Spinal cord (tissue), 9 donors: ENCODE measurements at regions not wholly inside any gene's neighbourhood (a gene's known extent, or its start where the extent isn't known, plus 50 kb on each side); places are given as distances from the start of the nearest gene placed in this dataset.

Experiments
- DNase-seq, 6 donors: peaks; one replicate each; pipeline versions ENCODE4 v3.0.0 to v3.0.0-alpha.2; 2013 to 2015; ENCODE audit warnings: low spot score in 6 of 6, low read depth in 4 of 6
- H3K27ac ChIP-seq: one replicate; pipeline ENCODE4 v1.5.1; 2013; ENCODE audit warnings: low read depth, low read length, control low read depth
- H3K27me3 ChIP-seq: one replicate; pipeline ENCODE4 v1.6.1; 2013; ENCODE audit warnings: low read length; ENCODE audit not compliant: control insufficient read depth, insufficient read depth
- H3K36me3 ChIP-seq: one replicate; pipeline ENCODE4 v1.6.1; 2013; ENCODE audit warnings: low read length; ENCODE audit not compliant: control insufficient read depth, insufficient read depth
- H3K4me1 ChIP-seq: one replicate; pipeline ENCODE4 v1.6.1; 2013; ENCODE audit warnings: low read length; ENCODE audit not compliant: control insufficient read depth, insufficient read depth
- H3K4me3 ChIP-seq: one replicate; pipeline ENCODE4 v1.5.1; 2013; ENCODE audit warnings: low read depth, low read length, control low read depth
- H3K9me3 ChIP-seq: one replicate; pipeline ENCODE4 v1.6.1; 2013; ENCODE audit warnings: low read length; ENCODE audit not compliant: control insufficient read depth, insufficient read depth
- WGBS: methylation state at CpG from one replicate; pipeline ENCODE4 v1.1.5; 2013; ENCODE audit warnings: missing lambda C conversion rate; ENCODE audit not compliant: insufficient coverage; 5-methylcytosine and 5-hydroxymethylcytosine counted together
- donor health status: healthy.

DNA sequence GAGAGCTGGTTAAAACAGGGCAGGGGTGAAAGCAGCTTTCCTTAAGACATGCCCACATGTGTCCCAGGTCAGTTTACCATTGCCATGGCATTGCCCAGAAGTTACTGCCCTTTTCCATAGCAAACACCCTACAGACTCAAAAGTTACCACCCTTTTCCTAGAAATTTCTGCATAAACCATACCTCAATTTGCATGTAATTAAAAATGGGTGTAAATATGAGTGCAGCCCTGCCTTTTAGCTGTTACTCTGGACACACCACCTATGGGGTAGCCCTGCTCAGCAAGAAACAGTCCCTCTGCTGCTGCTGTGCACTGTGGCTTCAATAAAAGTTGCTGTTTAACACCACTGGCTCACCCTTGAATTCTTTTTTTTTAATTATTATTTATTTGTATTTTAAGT is 168.5 kb upstream of the C16orf82 start:
- H3K4me3 ChIP-seq = no peak overlapping the region

DNA sequence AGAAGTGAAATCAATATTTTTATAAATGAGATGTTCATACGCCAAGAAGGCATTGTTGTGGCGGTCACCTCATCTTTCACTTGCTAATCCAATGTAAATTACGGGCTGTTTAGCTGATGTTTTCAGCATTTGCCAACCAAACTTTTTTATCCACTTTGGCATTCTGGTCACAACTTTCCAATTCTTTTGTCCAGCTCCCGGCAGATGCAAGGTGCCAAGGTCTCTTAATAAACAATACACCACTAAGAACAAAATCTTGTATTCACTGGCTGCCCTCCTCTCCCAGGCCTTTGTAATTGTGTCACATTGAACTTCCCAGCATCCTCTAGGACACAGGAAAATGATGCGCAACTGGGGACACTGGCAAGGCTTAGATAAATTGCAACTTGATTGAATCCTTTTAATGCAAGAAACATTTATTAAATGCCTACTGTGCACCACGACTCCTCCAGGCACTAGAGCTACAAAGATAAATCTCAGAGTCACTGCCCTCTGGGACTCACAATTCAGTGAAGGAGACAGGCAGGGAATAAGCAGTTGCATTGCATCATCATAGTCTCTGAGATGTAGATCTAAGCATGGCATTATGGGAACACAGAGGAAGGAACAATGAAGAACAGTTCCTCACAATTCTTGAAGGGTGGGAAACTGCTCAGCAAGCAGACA is 165.4 kb upstream of the C16orf82 start:
- WGBS = 23% methylated on average over 3 of the region's 6 CpGs
- no peaks in the 10 kb centered on the region for H3K27me3 ChIP-seq
- no peak overlapping the region for H3K27ac ChIP-seq
- no peaks in the 10 kb centered on the region for H3K36me3 ChIP-seq
- H3K4me3 ChIP-seq = no peak overlapping the region
- H3K9me3 ChIP-seq = no peaks in the 10 kb centered on the region
- DNase-seq = peak in 2 of 6 donors; percentile 63 to 73
- H3K4me1 ChIP-seq = no peaks in the 10 kb centered on the region

More for the DNA sequence above, 168.5 kb upstream of the C16orf82 start:
- H3K27me3 ChIP-seq = no peaks in the 10 kb centered on the region
- no peak for DNase-seq
- H3K9me3 ChIP-seq = no peaks in the 10 kb centered on the region
- H3K4me1 ChIP-seq = no peaks in the 10 kb centered on the region
- no peaks in the 10 kb centered on the region for H3K36me3 ChIP-seq
- H3K27ac ChIP-seq = no peak overlapping the region

DNA sequence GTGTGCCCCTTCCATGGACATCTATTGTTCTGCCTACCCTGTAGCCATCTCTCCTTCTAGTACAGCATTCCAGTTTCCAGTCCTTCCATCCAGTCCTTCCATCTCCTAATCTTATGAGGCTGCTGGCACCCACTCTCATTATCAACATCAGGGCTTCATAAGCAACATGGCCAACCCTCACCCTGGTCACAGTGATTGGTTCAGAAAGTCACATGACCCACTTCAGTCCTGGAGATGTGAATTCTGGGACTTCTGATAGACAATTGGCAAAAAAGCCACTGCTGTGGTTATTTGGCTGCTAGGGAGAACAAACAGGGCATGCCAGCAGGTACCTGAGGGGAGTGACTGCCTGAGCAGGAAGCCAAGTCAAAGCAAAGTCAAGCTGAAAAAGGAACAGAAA is 164.7 kb upstream of the C16orf82 start:
- H3K9me3 ChIP-seq = no peaks in the 10 kb centered on the region
- no peak for DNase-seq
- H3K27me3 ChIP-seq = no peaks in the 10 kb centered on the region
- H3K36me3 ChIP-seq = no peaks in the 10 kb centered on the region
- H3K4me1 ChIP-seq = no peaks in the 10 kb centered on the region
- no peak overlapping the region for H3K4me3 ChIP-seq
- H3K27ac ChIP-seq = no peak overlapping the region

DNA sequence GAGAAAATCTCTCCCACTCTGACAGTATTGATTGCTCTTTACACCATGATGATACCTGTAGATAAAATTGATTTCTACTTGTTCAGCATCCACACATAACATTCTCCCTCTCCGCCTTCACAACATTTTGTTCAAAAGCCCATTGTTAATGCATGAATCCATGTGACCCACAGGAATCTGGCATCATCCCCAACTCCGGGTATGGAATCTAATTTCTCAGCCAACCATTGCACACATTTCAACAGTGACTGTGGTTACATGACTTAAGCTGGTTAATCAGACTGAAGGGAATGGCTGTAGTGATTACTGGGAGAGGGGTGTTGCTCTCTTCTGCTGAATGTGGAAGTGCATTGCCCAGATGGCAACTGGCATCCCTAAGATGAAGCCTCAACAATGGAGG is 161.4 kb upstream of the C16orf82 start:
- no peaks in the 10 kb centered on the region for H3K27me3 ChIP-seq
- peaks cover 11% of the 10 kb centered on the region for H3K4me1 ChIP-seq
- H3K27ac ChIP-seq = no peak overlapping the region
- peak in 2 of 6 donors; percentile 31 to 32 for DNase-seq
- H3K9me3 ChIP-seq = no peaks in the 10 kb centered on the region
- WGBS = 71% methylated on average over 1 of the region's 2 CpGs
- no peaks in the 10 kb centered on the region for H3K36me3 ChIP-seq
- H3K4me3 ChIP-seq = no peak overlapping the region

DNA sequence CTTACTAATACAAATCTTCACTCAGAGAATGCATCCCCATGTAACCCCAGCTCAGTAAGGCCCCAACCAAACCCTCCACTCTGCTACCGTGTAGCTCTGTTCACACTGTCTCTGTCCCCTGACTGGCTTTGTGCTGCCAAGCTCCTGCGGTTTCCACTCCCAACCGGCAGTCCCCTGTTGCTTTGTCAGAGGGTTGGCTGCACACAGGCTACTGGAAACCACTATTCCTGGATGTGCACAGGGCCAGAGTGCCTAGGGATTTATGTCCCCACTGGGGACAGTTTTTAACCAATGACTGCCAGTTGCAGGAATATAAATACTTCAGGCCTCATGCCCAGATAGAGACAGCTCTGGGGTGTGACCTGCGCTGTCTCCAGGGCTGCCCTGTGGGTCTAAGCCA is 157.1 kb upstream of the C16orf82 start:
- Histone ChIP-seq H3K27me3 (no peaks in the 10 kb centered on the region), H3K4me3 (no peak overlapping the region), H3K27ac (peak overlapping the region; percentile 10), H3K4me1 (peaks cover 18% of the 10 kb centered on the region), H3K36me3 (no peaks in the 10 kb centered on the region), H3K9me3 (no peaks in the 10 kb centered on the region)
- 28% methylated on average over 4 of the region's 4 CpGs for WGBS
- peak in 5 of 6 donors; percentile 29 to 72 (median 33) for DNase-seq

DNA sequence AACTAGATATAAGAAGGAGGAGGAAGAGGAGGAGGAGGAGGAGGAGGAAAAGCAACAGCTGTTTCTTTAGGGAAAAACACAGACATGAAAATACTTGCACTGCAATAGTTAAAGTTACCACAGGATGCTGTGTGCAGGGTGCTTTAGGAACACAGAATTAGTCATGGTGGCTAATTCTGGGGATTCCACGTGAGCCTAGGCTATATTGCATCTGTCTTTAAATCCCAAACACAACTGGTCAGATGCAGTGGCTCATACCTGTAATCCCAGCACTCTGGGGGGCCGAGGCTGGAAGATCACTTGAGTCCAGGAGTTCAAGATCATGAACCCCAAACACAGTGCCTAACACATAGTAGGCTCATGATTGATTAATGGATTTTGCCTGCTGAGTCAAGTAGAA is 155.3 kb upstream of the C16orf82 start:
- no peak for DNase-seq
- WGBS = 50% methylated on average over 1 of the region's 2 CpGs
- Histone ChIP-seq H3K4me1 (peaks cover 18% of the 10 kb centered on the region), H3K27ac (no peak overlapping the region), H3K36me3 (no peaks in the 10 kb centered on the region), H3K27me3 (no peaks in the 10 kb centered on the region), H3K4me3 (no peak overlapping the region), H3K9me3 (no peaks in the 10 kb centered on the region)

DNA sequence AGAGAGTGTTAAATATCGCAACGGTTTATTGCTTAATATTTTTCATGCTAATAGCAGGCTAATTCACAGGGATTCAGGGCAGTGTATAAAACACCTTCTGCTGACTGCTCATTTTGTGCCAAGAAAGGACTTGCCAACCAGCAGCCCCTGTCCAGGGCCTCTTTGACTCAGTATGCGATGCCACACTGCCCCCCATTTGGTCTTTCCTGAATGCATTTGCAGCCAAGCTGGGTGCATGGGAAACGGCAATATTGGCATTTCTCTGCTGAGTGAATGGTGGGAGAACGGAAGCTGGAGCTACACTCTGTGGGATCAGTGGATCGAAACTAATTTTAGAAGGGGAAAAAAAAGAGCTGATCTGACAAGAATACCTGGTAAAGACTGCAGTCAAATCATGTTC is 152.9 kb upstream of the C16orf82 start:
- peak; percentile 41 to 89 (median 58) for DNase-seq
- peaks cover 18% of the 10 kb centered on the region for H3K4me1 ChIP-seq
- H3K27ac ChIP-seq = no peak overlapping the region
- H3K9me3 ChIP-seq = no peaks in the 10 kb centered on the region
- H3K27me3 ChIP-seq = no peaks in the 10 kb centered on the region
- WGBS = 25% methylated on average over 4 of the region's 6 CpGs
- no peak overlapping the region for H3K4me3 ChIP-seq
- no peaks in the 10 kb centered on the region for H3K36me3 ChIP-seq

DNA sequence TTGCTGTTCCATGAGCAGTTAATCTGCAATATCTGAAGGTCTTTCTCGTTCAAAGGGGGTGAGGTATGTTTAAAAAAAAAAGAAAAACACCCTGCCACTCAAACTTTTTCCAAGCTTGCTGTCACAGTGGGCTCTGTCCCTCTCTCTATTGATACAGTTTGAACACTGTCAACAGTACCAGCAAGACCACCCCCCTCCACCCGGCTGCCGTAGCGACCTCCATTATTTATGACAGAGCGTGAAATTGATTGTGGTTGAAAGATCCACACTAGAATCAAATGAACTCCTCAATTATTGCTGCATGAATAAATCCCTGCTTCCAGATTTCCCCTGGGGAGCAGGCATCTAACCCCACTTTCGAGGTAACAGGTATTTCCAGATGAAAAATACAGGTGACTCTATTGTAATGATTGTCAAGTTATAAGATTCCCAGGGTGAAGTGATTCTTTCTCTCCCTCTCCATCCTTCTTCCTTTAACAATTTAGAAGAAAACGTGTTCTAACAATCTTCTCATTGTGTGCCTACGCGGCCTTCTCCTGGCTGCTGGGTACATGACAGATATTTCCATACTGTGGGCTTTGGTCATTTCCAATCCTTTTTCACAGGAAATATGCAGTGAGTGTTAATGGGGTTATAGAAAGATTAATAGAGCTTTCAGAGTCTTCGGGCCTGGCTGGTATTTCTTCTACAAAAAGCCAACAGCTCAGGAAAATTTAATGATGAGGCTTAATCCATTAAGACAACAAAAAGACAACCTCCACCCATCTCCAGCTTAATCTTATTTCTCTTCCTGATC is 135.7 kb upstream of the C16orf82 start:
- Histone ChIP-seq H3K9me3 (no peaks in the 10 kb centered on the region), H3K4me1 (no peaks in the 10 kb centered on the region), H3K27ac (no peak overlapping the region), H3K4me3 (no peak overlapping the region), H3K27me3 (no peaks in the 10 kb centered on the region), H3K36me3 (no peaks in the 10 kb centered on the region)
- 27% methylated on average over 3 of the region's 10 CpGs for WGBS
- peak in 1 of 6 donors; percentile 27 for DNase-seq

DNA sequence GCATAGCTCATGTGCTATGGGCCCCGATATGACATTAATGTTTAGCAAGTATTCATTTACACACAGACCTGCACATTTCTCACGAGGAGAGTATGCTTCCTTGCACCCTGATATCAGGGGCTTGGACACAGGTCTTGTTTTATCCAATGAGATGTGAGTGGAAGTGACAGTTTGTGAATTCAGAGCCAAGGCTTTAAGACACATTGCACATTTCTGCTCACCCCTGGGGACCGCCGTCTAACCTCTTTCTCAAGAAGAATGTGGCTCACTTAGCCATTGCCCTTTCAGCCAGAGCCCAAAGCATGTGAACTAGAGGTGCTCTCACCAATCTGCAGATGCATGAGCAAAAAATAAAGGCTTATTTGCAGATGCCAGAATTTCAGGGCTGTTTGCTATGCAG is 116.1 kb upstream of the C16orf82 start:
- H3K27ac ChIP-seq = no peak overlapping the region
- peaks cover 7% of the 10 kb centered on the region for H3K27me3 ChIP-seq
- H3K4me3 ChIP-seq = no peak overlapping the region
- no peaks in the 10 kb centered on the region for H3K4me1 ChIP-seq
- no peaks in the 10 kb centered on the region for H3K9me3 ChIP-seq
- peak in 1 of 6 donors; percentile 31 for DNase-seq
- no CpG with 5 or more reads among the region's 4 CpGs for WGBS
- no peaks in the 10 kb centered on the region for H3K36me3 ChIP-seq

DNA sequence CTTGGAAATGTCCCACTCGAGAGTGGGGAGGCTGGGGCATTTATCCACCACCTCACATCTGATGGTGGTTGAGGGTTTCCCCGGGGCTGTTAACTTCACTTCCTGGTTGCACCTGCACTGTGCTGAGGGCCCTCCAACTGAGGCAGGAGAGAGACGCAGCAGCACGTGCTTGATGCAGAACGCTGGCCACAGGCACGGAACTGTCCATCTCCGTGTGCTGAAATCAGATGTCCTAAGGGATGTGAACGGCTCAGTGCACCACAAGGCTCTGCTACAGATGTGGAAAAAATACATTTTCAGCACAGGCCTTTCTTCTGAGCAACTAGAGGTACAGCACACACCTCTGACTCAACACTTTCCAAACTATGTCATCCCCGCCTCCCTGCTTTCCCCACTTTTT is 114.8 kb upstream of the C16orf82 start:
- DNase-seq = peak in 1 of 6 donors; percentile 18
- 37% methylated on average over 8 of the region's 9 CpGs for WGBS
- no peaks in the 10 kb centered on the region for H3K36me3 ChIP-seq

More for the DNA sequence above, 114.8 kb upstream of the C16orf82 start:
- no peaks in the 10 kb centered on the region for H3K9me3 ChIP-seq
- H3K27ac ChIP-seq = no peak overlapping the region
- H3K4me3 ChIP-seq = no peak overlapping the region
- H3K27me3 ChIP-seq = peaks cover 7% of the 10 kb centered on the region
- no peaks in the 10 kb centered on the region for H3K4me1 ChIP-seq
